Neural progenitor cell (in vitro differentiated cells): ENCODE measurements at regions not wholly inside any gene's neighbourhood (a gene's known extent, or its start where the extent isn't known, plus 50 kb on each side); places are given as distances from the start of the nearest gene placed in this dataset.

Experiments used
- DNase-seq: peaks from one replicate; pipeline ENCODE4 v3.0.0-alpha.2; 2016; ENCODE audit warnings: low spot score
- H2AFZ ChIP-seq: fragments of 200-600 bp; sonication (generic); replicated peaks from 2 replicates; pipeline ENCODE4 v1.6.1; 2016; ENCODE audit warnings: antibody characterized with exemption
- H3F3A ChIP-seq: fragments of 200-600 bp; sonication (generic); 2 replicates; pipeline ENCODE4 v1.6.1; 2016; ENCODE audit warnings: antibody characterized with exemption, low read depth
- H3K27ac ChIP-seq: fragments of 200-600 bp; sonication (generic); 2 replicates; pipeline ENCODE4 v1.5.1; 2016; ENCODE audit warnings: mild to moderate bottlenecking
- H3K27me3 ChIP-seq: fragments of 200-600 bp; sonication (generic); 2 replicates; pipeline ENCODE4 v1.6.1; 2016; ENCODE audit warnings: mild to moderate bottlenecking, moderate library complexity
- H3K36me3 ChIP-seq: fragments of 200-600 bp; sonication (generic); 2 replicates; pipeline ENCODE4 v1.5.1; 2016
- H3K4me1 ChIP-seq: fragments of 200-600 bp; sonication (generic); 2 replicates; pipeline ENCODE4 v1.6.1; 2016; ENCODE audit warnings: mixed run types
- H3K4me2 ChIP-seq: fragments of 200-600 bp; sonication (generic); 2 replicates; pipeline ENCODE4 v1.6.1; 2016
- H3K4me3 ChIP-seq: fragments of 200-600 bp; sonication (generic); 2 replicates; pipeline ENCODE4 v1.5.1; 2016
- H3K79me2 ChIP-seq: fragments of 200-600 bp; sonication (generic); 2 replicates; pipeline ENCODE4 v1.6.1; 2016; ENCODE audit warnings: low read depth
- H3K9ac ChIP-seq: fragments of 200-600 bp; sonication (generic); 2 replicates; pipeline ENCODE4 v1.6.1; 2016
- H3K9me3 ChIP-seq: fragments of 200-600 bp; sonication (generic); 2 replicates; pipeline ENCODE4 v1.5.1; 2016; ENCODE audit warnings: low read depth
- H4K20me1 ChIP-seq: fragments of 200-600 bp; sonication (generic); 2 replicates; pipeline ENCODE4 v1.6.1; 2016; ENCODE audit warnings: low read depth
- H3K27ac Mint-ChIP-seq: 3 replicates; pipeline ENCODE4 v1.8.0; 2021; ENCODE audit warnings: mixed read lengths
- H3K27me3 Mint-ChIP-seq: 2 replicates; pipeline ENCODE4 v1.8.0; 2022; ENCODE audit warnings: low read depth, mild to moderate bottlenecking, inconsistent platforms, moderate library complexity, mixed read lengths; ENCODE audit not compliant: insufficient read depth
- H3K36me3 Mint-ChIP-seq: 3 replicates; pipeline ENCODE4 v1.8.0; 2021; ENCODE audit warnings: mixed read lengths
- H3K4me1 Mint-ChIP-seq: 3 replicates; pipeline ENCODE4 v1.8.0; 2021; ENCODE audit warnings: mixed read lengths
- H3K4me3 Mint-ChIP-seq: 3 replicates; pipeline ENCODE4 v1.8.0; 2021; ENCODE audit warnings: mild to moderate bottlenecking, moderate library complexity, mixed read lengths
- H3K9me3 Mint-ChIP-seq: 3 replicates; pipeline ENCODE4 v1.8.0; 2020; ENCODE audit warnings: mixed read lengths
- EZH2 ChIP-seq: fragments of 200-600 bp; sonication (generic); IDR thresholded peaks from 2 replicates; pipeline ENCODE4 v1.6.1; 2017; ENCODE audit warnings: antibody characterized with exemption, mild to moderate bottlenecking, moderate library complexity
- EZH2phosphoT487 ChIP-seq: fragments of 200-600 bp; sonication (generic); IDR thresholded peaks from 2 replicates; pipeline ENCODE4 v1.6.1; 2017; ENCODE audit warnings: antibody characterized with exemption
- TF ChIP-seq, protein P1 (sequence below): fragments of 200-600 bp; sonication (generic); IDR thresholded peaks from 2 replicates; pipeline ENCODE4 v1.5.1; 2017; ENCODE audit warnings: antibody characterized with exemption, mild to moderate bottlenecking

DNA sequence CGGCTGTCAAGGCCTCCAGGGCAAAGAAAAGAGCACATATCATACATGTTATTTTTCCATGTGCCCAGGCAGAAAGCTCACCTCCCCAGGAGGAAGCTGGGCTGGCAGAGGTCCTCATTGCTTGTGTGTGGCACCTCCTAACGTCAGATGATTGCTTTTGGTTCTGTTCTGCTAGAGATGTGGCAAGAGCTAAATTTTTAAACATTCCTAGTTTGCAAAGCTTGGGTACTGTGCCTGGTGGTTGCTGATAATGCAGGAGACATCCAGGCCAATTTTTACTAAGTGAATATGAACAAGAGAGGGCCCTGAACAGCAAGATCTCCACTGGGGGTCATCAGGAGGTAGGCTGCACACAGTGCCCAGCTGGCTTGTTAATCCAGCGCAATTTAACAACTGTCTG, 93.9 kb downstream of the TBX19 start:
- no peaks in the 10 kb centered on the region for H3K36me3 Mint-ChIP-seq
- no peak overlapping the region for H3K4me2 ChIP-seq

GRCh38 chr1:168373869-168374268, 93.2 kb downstream of the TBX19 start:
- no peaks in the 10 kb centered on the region for H3K79me2 ChIP-seq
- TF ChIP-seq EZH2, result no peak
- TF ChIP-seq EZH2phosphoT487, result no peak
- TF ChIP-seq, protein P1, sequence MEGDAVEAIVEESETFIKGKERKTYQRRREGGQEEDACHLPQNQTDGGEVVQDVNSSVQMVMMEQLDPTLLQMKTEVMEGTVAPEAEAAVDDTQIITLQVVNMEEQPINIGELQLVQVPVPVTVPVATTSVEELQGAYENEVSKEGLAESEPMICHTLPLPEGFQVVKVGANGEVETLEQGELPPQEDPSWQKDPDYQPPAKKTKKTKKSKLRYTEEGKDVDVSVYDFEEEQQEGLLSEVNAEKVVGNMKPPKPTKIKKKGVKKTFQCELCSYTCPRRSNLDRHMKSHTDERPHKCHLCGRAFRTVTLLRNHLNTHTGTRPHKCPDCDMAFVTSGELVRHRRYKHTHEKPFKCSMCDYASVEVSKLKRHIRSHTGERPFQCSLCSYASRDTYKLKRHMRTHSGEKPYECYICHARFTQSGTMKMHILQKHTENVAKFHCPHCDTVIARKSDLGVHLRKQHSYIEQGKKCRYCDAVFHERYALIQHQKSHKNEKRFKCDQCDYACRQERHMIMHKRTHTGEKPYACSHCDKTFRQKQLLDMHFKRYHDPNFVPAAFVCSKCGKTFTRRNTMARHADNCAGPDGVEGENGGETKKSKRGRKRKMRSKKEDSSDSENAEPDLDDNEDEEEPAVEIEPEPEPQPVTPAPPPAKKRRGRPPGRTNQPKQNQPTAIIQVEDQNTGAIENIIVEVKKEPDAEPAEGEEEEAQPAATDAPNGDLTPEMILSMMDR, result no peak
- H2AFZ ChIP-seq, result no peak overlapping the region

More for the DNA sequence above, 93.9 kb downstream of the TBX19 start:
- no peak for TF ChIP-seq EZH2
- no peaks in the 10 kb centered on the region for H3K9me3 Mint-ChIP-seq
- H3K27ac Mint-ChIP-seq, result no peak overlapping the region
- H3K4me1 ChIP-seq, result no peaks in the 10 kb centered on the region
- no peak overlapping the region for H3K4me3 ChIP-seq
- peaks cover 8% of the 10 kb centered on the region for H3K4me1 Mint-ChIP-seq
- no peaks in the 10 kb centered on the region for H4K20me1 ChIP-seq
- no peaks in the 10 kb centered on the region for H3F3A ChIP-seq
- H3K4me3 Mint-ChIP-seq, result no peak overlapping the region
- no peaks in the 10 kb centered on the region for H3K9me3 ChIP-seq
- no peak overlapping the region for H3K9ac ChIP-seq
- DNase-seq, result no peak
- H3K79me2 ChIP-seq, result no peaks in the 10 kb centered on the region
- no peak overlapping the region for H3K27ac ChIP-seq
- H2AFZ ChIP-seq, result no peak overlapping the region
- no peaks in the 10 kb centered on the region for H3K27me3 ChIP-seq
- no peaks in the 10 kb centered on the region for H3K27me3 Mint-ChIP-seq
- no peaks in the 10 kb centered on the region for H3K36me3 ChIP-seq

GRCh38 chr1:168372861-168373371, 92.2 kb downstream of the TBX19 start:
- Histone ChIP-seq H4K20me1 (no peaks in the 10 kb centered on the region), H3F3A (no peaks in the 10 kb centered on the region), H3K4me2 (no peak overlapping the region), H3K4me3 (no peak overlapping the region), H3K4me1 (no peaks in the 10 kb centered on the region), H3K27ac (no peak overlapping the region), H2AFZ (no peak overlapping the region), H3K79me2 (no peaks in the 10 kb centered on the region), H3K36me3 (no peaks in the 10 kb centered on the region), H3K9me3 (no peaks in the 10 kb centered on the region), H3K27me3 (no peaks in the 10 kb centered on the region), H3K9ac (no peak overlapping the region)
- Mint-ChIP-seq H3K27ac (no peak overlapping the region), H3K9me3 (no peaks in the 10 kb centered on the region), H3K4me1 (peaks cover 6% of the 10 kb centered on the region), H3K36me3 (no peaks in the 10 kb centered on the region), H3K4me3 (no peak overlapping the region), H3K27me3 (no peaks in the 10 kb centered on the region)
- no peak for TF ChIP-seq EZH2
- TF ChIP-seq EZH2phosphoT487, result no peak
- TF ChIP-seq, protein P1, result no peak
- no peak for DNase-seq

More at GRCh38 chr1:168373869-168374268, 93.2 kb downstream of the TBX19 start:
- no peaks in the 10 kb centered on the region for H3K4me1 ChIP-seq
- no peaks in the 10 kb centered on the region for H3K9me3 Mint-ChIP-seq
- no peaks in the 10 kb centered on the region for H4K20me1 ChIP-seq
- no peaks in the 10 kb centered on the region for H3K9me3 ChIP-seq
- no peak overlapping the region for H3K27ac ChIP-seq
- H3K4me3 Mint-ChIP-seq, result no peak overlapping the region
- no peak overlapping the region for H3K9ac ChIP-seq
- H3K4me2 ChIP-seq, result no peak overlapping the region
- H3K4me3 ChIP-seq, result no peak overlapping the region
- no peaks in the 10 kb centered on the region for H3K36me3 ChIP-seq
- H3K27me3 ChIP-seq, result no peaks in the 10 kb centered on the region
- no peaks in the 10 kb centered on the region for H3K36me3 Mint-ChIP-seq
- no peaks in the 10 kb centered on the region for H3K27me3 Mint-ChIP-seq
- no peak overlapping the region for H3K27ac Mint-ChIP-seq
- no peaks in the 10 kb centered on the region for H3F3A ChIP-seq
- DNase-seq, result no peak
- H3K4me1 Mint-ChIP-seq, result peaks cover 8% of the 10 kb centered on the region

GRCh38 chr1:168372307-168372706, 91.6 kb downstream of the TBX19 start:
- H3K27me3 Mint-ChIP-seq, result no peaks in the 10 kb centered on the region

More at GRCh38 chr1:168372307-168372706, 91.6 kb downstream of the TBX19 start:
- no peaks in the 10 kb centered on the region for H3K27me3 ChIP-seq
- Mint-ChIP-seq H3K9me3 (no peaks in the 10 kb centered on the region), H3K27ac (no peak overlapping the region), H3K4me3 (no peak overlapping the region), H3K4me1 (peaks cover 2% of the 10 kb centered on the region), H3K36me3 (no peaks in the 10 kb centered on the region)
- no peak overlapping the region for H2AFZ ChIP-seq
- H3K27ac ChIP-seq, result no peak overlapping the region
- no peaks in the 10 kb centered on the region for H4K20me1 ChIP-seq
- no peaks in the 10 kb centered on the region for H3K4me1 ChIP-seq
- no peaks in the 10 kb centered on the region for H3K36me3 ChIP-seq
- TF ChIP-seq EZH2, result no peak
- TF ChIP-seq, protein P1, result no peak
- TF ChIP-seq EZH2phosphoT487, result no peak
- DNase-seq, result no peak
- no peaks in the 10 kb centered on the region for H3K79me2 ChIP-seq
- no peaks in the 10 kb centered on the region for H3K9me3 ChIP-seq
- no peak overlapping the region for H3K4me3 ChIP-seq
- H3K4me2 ChIP-seq, result no peak overlapping the region
- no peak overlapping the region for H3K9ac ChIP-seq
- no peaks in the 10 kb centered on the region for H3F3A ChIP-seq
